HCT116 (cell line): ENCODE measurements at regions not wholly inside any gene's neighbourhood (a gene's known extent, or its start where the extent isn't known, plus 50 kb on each side); places are given as distances from the start of the nearest gene placed in this dataset.

Experiments
- ATAC-seq: fragments of 200-7000 bp; cut with Tn5 transposase; 2 replicates; pipeline ENCODE4 v1.9.1; 2020; ENCODE audit warnings: mild to moderate bottlenecking, moderate library complexity
- BruUV-seq: library from RNA; stranded (reverse); fragments of 400-500 nt; replicated peaks from 2 replicates; lab custom pipeline; 2021; lab: Mats Ljungman, UMichigan
- CTCF ChIA-PET: fragments of 300-600 bp; sonication (Branson Sonifier 250); formaldehyde crosslinking; loops from one replicate; lab custom pipeline; 2021; ENCODE audit warnings: antibody characterized with exemption; lab: Charles Lee
- POLR2A ChIA-PET: fragments of 300-600, 350-600 bp; sonication (Branson Sonifier 250); formaldehyde crosslinking; loops from one replicate; lab custom pipeline; 2021; ENCODE audit warnings: antibody characterized with exemption; lab: Charles Lee
- RAD21 ChIA-PET, 2 experiments: fragments of 300-600 bp; sonication (Branson Sonifier 250); formaldehyde crosslinking; loops; one replicate each; lab custom pipeline; 2023; ENCODE audit warnings: low total read pairs in 2 of 2; ENCODE audit not compliant: uncharacterized antibody in 2 of 2, unreplicated experiment in 2 of 2, low non-redundant PET in 1 of 2; lab: Charles Lee
- DNase-seq: peaks from one replicate; pipeline ENCODE4 v3.0.0-alpha.2; 2010; ENCODE audit warnings: low read depth, low spot score
- H2AFZ ChIP-seq: fragments of 200-600 bp; shearing (Covaris generic), sonication (generic); 2 replicates; pipeline ENCODE4 v1.6.1; 2017; ENCODE audit warnings: low read depth, mixed run types, mixed read lengths, antibody characterized with exemption, low read length; ENCODE audit not compliant: poor library complexity, severe bottlenecking
- H3K27ac ChIP-seq: 2 replicates; pipeline ENCODE4 v1.5.1; 2012; ENCODE audit warnings: low read depth, low read length
- H3K27me3 ChIP-seq: fragments of 200-600 bp; sonication (generic); 2 replicates; pipeline ENCODE4 v1.6.1; 2016; ENCODE audit warnings: mixed run types, low read length, mixed read lengths; ENCODE audit not compliant: insufficient read depth
- H3K36me3 ChIP-seq, 2 experiments: fragments of 200-500 bp in 1 of 2; fragments of 200-600 bp in 1 of 2; sonication (Bioruptor generic) in 1 of 2; sonication (generic) in 1 of 2; 2 replicates each; pipeline versions ENCODE4 v1.5.1 to v1.6.1; 2014 to 2016; ENCODE audit warnings: low read length in 2 of 2, inconsistent platforms in 1 of 2, mixed read lengths in 1 of 2, mixed run types in 1 of 2; ENCODE audit not compliant: insufficient read depth in 2 of 2, control insufficient read depth in 1 of 2
- H3K4me1 ChIP-seq, 2 experiments: fragments of 200-600 bp in 1 of 2; sonication (generic) in 1 of 2; 2 replicates each; pipeline versions ENCODE4 v1.5.1 to v1.6.1; 2012 to 2017; ENCODE audit warnings: low read length in 2 of 2, inconsistent platforms in 1 of 2, mild to moderate bottlenecking in 1 of 2, mixed read lengths in 1 of 2, mixed run types in 1 of 2, moderate library complexity in 1 of 2; ENCODE audit not compliant: insufficient read depth in 2 of 2, control insufficient read depth in 1 of 2
- H3K4me2 ChIP-seq: fragments of 200-600 bp; sonication (generic); 2 replicates; pipeline ENCODE4 v1.6.1; 2017; ENCODE audit warnings: mixed run types, low read length, mixed read lengths
- H3K4me3 ChIP-seq, 2 experiments: fragments of 200-600 bp in 1 of 2; sonication (generic) in 1 of 2; replicated peaks in 1 of 2; 2 replicates each; pipeline ENCODE4 v1.5.1; 2011 to 2016; ENCODE audit warnings: low read length in 2 of 2, control low read depth in 1 of 2, low read depth in 1 of 2, mild to moderate bottlenecking in 1 of 2, mixed read lengths in 1 of 2, mixed run types in 1 of 2
- H3K79me2 ChIP-seq: fragments of 200-600 bp; sonication (generic); 2 replicates; pipeline ENCODE4 v1.6.1; 2017; ENCODE audit warnings: mild to moderate bottlenecking, mixed run types, low read length, moderate library complexity, mixed read lengths; ENCODE audit not compliant: insufficient read depth
- H3K9ac ChIP-seq: fragments of 200-600 bp; sonication (generic); 2 replicates; pipeline ENCODE4 v1.6.1; 2016; ENCODE audit warnings: low read length, mixed read lengths
- H3K9me2 ChIP-seq: fragments of 200-600 bp; sonication (generic), shearing (Covaris generic); 2 replicates; pipeline ENCODE4 v1.6.1; 2017; ENCODE audit warnings: mixed run types, mild to moderate bottlenecking, moderate library complexity; ENCODE audit not compliant: insufficient read depth
- H3K9me3 ChIP-seq, 2 experiments: fragments of 200-500 bp in 1 of 2; fragments of 200-600 bp in 1 of 2; sonication (Bioruptor generic) in 1 of 2; sonication (generic) in 1 of 2; 2 replicates each; pipeline ENCODE4 v1.6.1; 2014 to 2017; ENCODE audit warnings: low read length in 2 of 2, mixed read lengths in 2 of 2, inconsistent platforms in 1 of 2, low read depth in 1 of 2, mild to moderate bottlenecking in 1 of 2, mixed run types in 1 of 2, moderate library complexity in 1 of 2; ENCODE audit not compliant: control insufficient read depth in 1 of 2, insufficient read depth in 1 of 2
- H4K20me1 ChIP-seq: fragments of 200-600 bp; sonication (generic), shearing (Covaris generic); 2 replicates; pipeline ENCODE4 v1.6.1; 2017; ENCODE audit warnings: mixed run types, mild to moderate bottlenecking, moderate library complexity; ENCODE audit not compliant: insufficient read depth
- EGR1 ChIP-seq: IDR thresholded peaks from 2 replicates; pipeline ENCODE4 v1.6.1; 2012; ENCODE audit warnings: low read depth
- ELF1 ChIP-seq: IDR thresholded peaks from 2 replicates; pipeline ENCODE4 v1.6.1; 2012; ENCODE audit warnings: low read depth, borderline replicate concordance
- EZH2 ChIP-seq: fragments of 200-600 bp; sonication (generic); IDR thresholded peaks from 2 replicates; pipeline ENCODE4 v1.6.1; 2017; ENCODE audit warnings: antibody characterized with exemption, mixed run types
- EZH2phosphoT487 ChIP-seq: fragments of 200-600 bp; IDR thresholded peaks from 2 replicates; pipeline ENCODE4 v1.6.1; 2018; ENCODE audit warnings: antibody characterized with exemption, borderline replicate concordance
- JUND ChIP-seq: IDR thresholded peaks from 2 replicates; pipeline ENCODE4 v1.6.1; 2012
- POLR2AphosphoS5 ChIP-seq: IDR thresholded peaks from 2 replicates; pipeline ENCODE4 v1.6.1; 2011; ENCODE audit warnings: mild to moderate bottlenecking, low read depth, low read length, moderate library complexity
- SP1 ChIP-seq: IDR thresholded peaks from 2 replicates; pipeline ENCODE4 v1.6.1; 2012; ENCODE audit warnings: low read depth
- TCF7L2 ChIP-seq: IDR thresholded peaks from 2 replicates; pipeline ENCODE4 v1.7.0; 2011; ENCODE audit warnings: borderline replicate concordance, inconsistent platforms; ENCODE audit not compliant: insufficient read depth, insufficient read length; ENCODE audit errors: extremely low read depth
- YY1 ChIP-seq: IDR thresholded peaks from 2 replicates; pipeline ENCODE4 v1.6.1; 2011; ENCODE audit warnings: low read length, low read depth, moderate library complexity, mild to moderate bottlenecking; ENCODE audit not compliant: insufficient replicate concordance; ENCODE audit errors: extremely low read depth
- ZFX ChIP-seq: fragments of 450-650 bp; IDR thresholded peaks from 2 replicates; pipeline ENCODE4 v1.6.1; 2017
- ZNF274 ChIP-seq: fragments of 200-500 bp; sonication (Bioruptor generic); IDR thresholded peaks from 2 replicates; pipeline ENCODE4 v1.6.1; 2014; ENCODE audit warnings: mild to moderate bottlenecking, low read depth, low read length, inconsistent platforms
- intact Hi-C: fragments of 100-400 bp; cut with micrococcal nuclease; formaldehyde crosslinking; loops from 2 replicates; pipeline ENCODE4 v1.10.0; 2022
- TF ChIP-seq, protein P1 (sequence below): IDR thresholded peaks from 2 replicates; pipeline ENCODE4 v1.6.1; 2012
- TF ChIP-seq, protein P2 (sequence below): IDR thresholded peaks from 2 replicates; pipeline ENCODE4 v1.6.1; 2012
- TF ChIP-seq, protein P3 (sequence below), 3 experiments: fragments of 200-600 bp in 1 of 3; sonication (generic) in 1 of 3; IDR thresholded peaks in 2 of 3; conservative IDR thresholded peaks in 1 of 3; 2 replicates each; pipeline ENCODE4 v1.5.1; 2012 to 2017; ENCODE audit warnings: low read depth in 2 of 3, low read length in 2 of 3, antibody characterized with exemption in 1 of 3, borderline replicate concordance in 1 of 3, control low read depth in 1 of 3, mild to moderate bottlenecking in 1 of 3, mixed read lengths in 1 of 3, mixed run types in 1 of 3, moderate library complexity in 1 of 3; ENCODE audit not compliant: insufficient read depth in 1 of 3

DNA sequence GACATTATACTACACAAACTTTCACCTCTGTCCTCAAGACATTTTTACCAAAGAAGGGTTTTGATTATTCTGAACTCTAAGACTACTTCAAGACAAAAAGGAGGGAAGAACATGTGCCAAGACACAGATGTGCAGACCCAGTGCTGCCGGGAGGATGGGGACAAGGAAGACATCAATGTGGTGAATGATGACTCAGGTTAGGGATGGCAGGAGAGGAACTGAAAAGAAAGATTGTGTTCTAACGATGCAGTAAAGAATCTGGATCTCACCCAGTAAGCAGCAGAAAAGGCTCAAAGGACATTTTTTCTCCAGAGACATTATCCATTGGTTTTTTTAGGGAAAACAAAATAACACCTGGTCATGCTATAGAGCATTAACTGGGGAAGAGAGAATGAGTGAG, 449.9 kb upstream of the NR2F2 start:
- H3K4me3 ChIP-seq = no peak overlapping the region
- H4K20me1 ChIP-seq = no peaks in the 10 kb centered on the region
- TF ChIP-seq EGR1 (no peak), SP1 (no peak), POLR2AphosphoS5 (no peak), EZH2 (no peak), JUND (no peak), ZFX (no peak), YY1 (no peak), ELF1 (no peak), TCF7L2 (no peak), EZH2phosphoT487 (no peak), ZNF274 (no peak)
- TF ChIP-seq, protein P1, sequence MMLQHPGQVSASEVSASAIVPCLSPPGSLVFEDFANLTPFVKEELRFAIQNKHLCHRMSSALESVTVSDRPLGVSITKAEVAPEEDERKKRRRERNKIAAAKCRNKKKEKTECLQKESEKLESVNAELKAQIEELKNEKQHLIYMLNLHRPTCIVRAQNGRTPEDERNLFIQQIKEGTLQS = no peak
- TF ChIP-seq, protein P2, sequence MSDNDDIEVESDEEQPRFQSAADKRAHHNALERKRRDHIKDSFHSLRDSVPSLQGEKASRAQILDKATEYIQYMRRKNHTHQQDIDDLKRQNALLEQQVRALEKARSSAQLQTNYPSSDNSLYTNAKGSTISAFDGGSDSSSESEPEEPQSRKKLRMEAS = no peak
- TF ChIP-seq, protein P3, sequence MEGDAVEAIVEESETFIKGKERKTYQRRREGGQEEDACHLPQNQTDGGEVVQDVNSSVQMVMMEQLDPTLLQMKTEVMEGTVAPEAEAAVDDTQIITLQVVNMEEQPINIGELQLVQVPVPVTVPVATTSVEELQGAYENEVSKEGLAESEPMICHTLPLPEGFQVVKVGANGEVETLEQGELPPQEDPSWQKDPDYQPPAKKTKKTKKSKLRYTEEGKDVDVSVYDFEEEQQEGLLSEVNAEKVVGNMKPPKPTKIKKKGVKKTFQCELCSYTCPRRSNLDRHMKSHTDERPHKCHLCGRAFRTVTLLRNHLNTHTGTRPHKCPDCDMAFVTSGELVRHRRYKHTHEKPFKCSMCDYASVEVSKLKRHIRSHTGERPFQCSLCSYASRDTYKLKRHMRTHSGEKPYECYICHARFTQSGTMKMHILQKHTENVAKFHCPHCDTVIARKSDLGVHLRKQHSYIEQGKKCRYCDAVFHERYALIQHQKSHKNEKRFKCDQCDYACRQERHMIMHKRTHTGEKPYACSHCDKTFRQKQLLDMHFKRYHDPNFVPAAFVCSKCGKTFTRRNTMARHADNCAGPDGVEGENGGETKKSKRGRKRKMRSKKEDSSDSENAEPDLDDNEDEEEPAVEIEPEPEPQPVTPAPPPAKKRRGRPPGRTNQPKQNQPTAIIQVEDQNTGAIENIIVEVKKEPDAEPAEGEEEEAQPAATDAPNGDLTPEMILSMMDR (IDR thresholded peaks at IDR 0.05 in 2 of 3, conservative IDR thresholded peaks at IDR 0.05 in 1 of 3; ENCODE audit: borderline replicate concordance in 1 of 3, insufficient read depth in 1 of 3, low read depth in 2 of 3, low read length in 2 of 3) = no peak
- no peak for DNase-seq
- H3K9me3 ChIP-seq = no peaks in the 10 kb centered on the region
- H3K27me3 ChIP-seq = no peaks in the 10 kb centered on the region
- no peak overlapping the region for H3K27ac ChIP-seq
- H3K9ac ChIP-seq = no peak overlapping the region
- intact Hi-C loops = no loop called here
- no TSS peak for BruUV-seq
- no peaks in the 10 kb centered on the region for H3K9me2 ChIP-seq
- POLR2A ChIA-PET = no interaction called here
- no peak overlapping the region for H3K4me2 ChIP-seq
- H3K36me3 ChIP-seq = no peaks in the 10 kb centered on the region
- no peaks in the 10 kb centered on the region for H3K79me2 ChIP-seq
- H3K4me1 ChIP-seq = no peaks in the 10 kb centered on the region
- ATAC-seq = no peak
- RAD21 ChIA-PET = no interaction called here
- CTCF ChIA-PET = no interaction called here
- H2AFZ ChIP-seq = no peak overlapping the region
